ENCODE measurements at regions not wholly inside any gene's neighbourhood (a gene's known extent, or its start where the extent isn't known, plus 50 kb on each side); places are given as distances from the start of the nearest gene placed in this dataset.
"Not testable (repeated sequence)": the region's sequence is repeated elsewhere in the genome, so short reads cannot be mapped to it uniquely, and the experiment has no call there.

DNA sequence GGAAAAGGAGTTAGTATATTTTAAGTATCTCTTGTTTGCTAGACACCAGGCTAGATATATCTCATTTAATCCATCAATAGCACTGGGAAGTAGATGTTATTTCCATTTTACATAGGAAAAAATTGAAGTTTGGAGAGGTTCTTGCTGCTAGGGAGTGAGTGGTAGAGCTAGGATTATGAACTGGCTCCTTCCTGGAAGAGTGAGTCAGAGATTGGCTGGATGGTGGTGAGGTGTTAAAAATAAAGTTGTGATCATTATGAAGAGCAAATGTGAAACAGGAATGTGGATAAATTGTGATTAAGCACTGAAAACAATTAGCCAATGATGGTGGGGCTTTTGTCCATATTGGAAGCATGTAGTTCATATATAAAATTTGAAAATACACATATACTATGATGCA lies 234.2 kb downstream of the WNT5A start:
- no peaks in the 10 kb centered on the region for H3K36me3 Mint-ChIP-seq
- DNase-seq, result no peak
- no peak overlapping the region for H3K27ac Mint-ChIP-seq
- CTCF ChIA-PET, result no interaction called here
- H3K4me3 Mint-ChIP-seq, result no peak overlapping the region
- no peaks in the 10 kb centered on the region for H3K27me3 Mint-ChIP-seq
- peaks cover 3% of the 10 kb centered on the region for H3K9me3 Mint-ChIP-seq
- no peaks in the 10 kb centered on the region for H3K4me1 Mint-ChIP-seq

DNA sequence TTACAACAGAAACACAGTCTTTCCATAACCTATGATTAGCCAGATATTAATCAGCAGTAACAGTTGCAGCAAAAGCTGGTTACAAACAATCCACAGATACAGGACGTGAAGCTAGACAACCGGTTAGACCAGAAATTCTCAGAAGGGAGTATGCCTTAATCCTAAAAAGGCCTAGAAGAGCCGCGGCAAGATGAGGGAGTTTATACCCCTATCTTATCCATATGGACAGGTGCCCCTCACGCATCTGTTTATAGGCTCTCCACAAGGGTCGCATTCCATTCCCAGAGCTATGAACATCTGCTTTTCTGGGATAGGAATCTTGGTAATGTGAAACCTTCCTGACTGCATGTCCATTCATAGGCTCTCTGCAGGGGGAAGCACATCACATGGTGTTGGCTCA lies 237.9 kb downstream of the WNT5A start:
- DNase-seq, CTCF ChIA-PET: not testable (repeated sequence)

DNA sequence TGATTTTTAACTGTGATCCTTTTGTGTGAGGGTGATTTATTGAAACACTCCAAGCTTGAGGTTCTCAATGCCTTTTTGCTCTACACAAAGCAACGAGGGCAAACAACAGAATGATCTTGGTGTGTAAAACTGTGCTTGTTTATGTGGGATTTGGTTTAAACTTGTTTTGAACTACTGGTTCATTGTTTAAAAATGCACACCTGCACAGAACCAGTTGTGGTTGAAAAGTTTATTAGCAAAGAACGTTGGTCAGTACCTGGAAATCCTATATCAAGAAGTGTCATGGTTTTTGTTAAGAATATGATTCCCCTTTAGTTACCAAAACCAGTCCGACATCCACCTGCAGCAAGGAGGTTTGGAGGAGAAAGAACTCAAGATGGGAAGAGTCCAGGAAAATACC lies 239.4 kb downstream of the WNT5A start:
- no peak for DNase-seq
- Mint-ChIP-seq H3K36me3 (no peaks in the 10 kb centered on the region), H3K4me3 (no peak overlapping the region), H3K27ac (no peak overlapping the region), H3K27me3 (no peaks in the 10 kb centered on the region), H3K4me1 (no peaks in the 10 kb centered on the region), H3K9me3 (peaks cover 3% of the 10 kb centered on the region)
- CTCF ChIA-PET, result no interaction called here

More for the DNA sequence above, 237.9 kb downstream of the WNT5A start:
- H3K4me3 Mint-ChIP-seq, H3K27ac Mint-ChIP-seq, H3K36me3 Mint-ChIP-seq, H3K9me3 Mint-ChIP-seq, H3K27me3 Mint-ChIP-seq, H3K4me1 Mint-ChIP-seq: not testable (repeated sequence)

DNA sequence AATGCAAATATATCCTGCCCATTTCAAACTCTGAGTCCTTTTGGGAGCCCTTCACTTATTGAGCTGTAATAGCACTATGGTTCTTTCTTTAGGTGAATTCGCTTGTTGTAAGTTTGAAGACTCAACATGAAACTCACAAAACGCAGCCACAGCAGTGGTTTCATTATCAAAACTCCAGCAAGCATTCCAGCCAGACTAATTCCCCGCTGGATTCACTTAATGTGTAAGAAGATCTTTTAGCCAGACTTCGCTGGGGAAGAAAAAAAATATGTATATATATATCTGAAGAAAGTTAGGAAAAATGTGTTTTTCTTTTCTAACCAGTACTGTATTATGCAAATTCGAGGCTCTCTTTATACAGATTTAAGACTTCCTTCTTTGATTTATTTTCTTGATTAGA lies 241.1 kb downstream of the WNT5A start:
- peaks cover 3% of the 10 kb centered on the region for H3K9me3 Mint-ChIP-seq
- no peaks in the 10 kb centered on the region for H3K36me3 Mint-ChIP-seq
- DNase-seq, result no peak
- no peak overlapping the region for H3K4me3 Mint-ChIP-seq
- H3K4me1 Mint-ChIP-seq, result no peaks in the 10 kb centered on the region
- CTCF ChIA-PET, result no interaction called here
- no peak overlapping the region for H3K27ac Mint-ChIP-seq
- H3K27me3 Mint-ChIP-seq, result no peaks in the 10 kb centered on the region

DNA sequence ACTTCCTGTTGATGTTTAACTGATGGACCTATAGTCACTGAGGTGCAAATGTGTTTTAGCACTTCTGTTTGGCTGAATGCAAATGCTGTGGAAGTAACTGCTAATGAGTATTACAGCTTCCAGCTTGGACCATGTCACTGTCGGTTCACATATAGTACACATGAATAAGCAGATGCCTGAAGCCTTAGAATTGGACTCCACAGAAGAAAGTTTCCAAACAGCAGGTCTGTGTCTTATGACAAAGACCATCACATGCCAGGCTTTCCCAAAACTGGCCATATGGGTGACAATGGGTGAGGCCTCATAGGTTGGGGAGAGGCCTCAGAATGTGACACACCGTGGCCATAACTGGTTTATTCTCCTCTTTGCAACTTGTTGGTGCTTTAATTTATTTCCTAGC lies 241.8 kb downstream of the WNT5A start:
- CTCF ChIA-PET, result no interaction called here
- Mint-ChIP-seq H3K27ac (no peak overlapping the region), H3K36me3 (no peaks in the 10 kb centered on the region), H3K9me3 (peaks cover 5% of the 10 kb centered on the region), H3K4me1 (no peaks in the 10 kb centered on the region), H3K4me3 (no peak overlapping the region), H3K27me3 (no peaks in the 10 kb centered on the region)
- no peak for DNase-seq

DNA sequence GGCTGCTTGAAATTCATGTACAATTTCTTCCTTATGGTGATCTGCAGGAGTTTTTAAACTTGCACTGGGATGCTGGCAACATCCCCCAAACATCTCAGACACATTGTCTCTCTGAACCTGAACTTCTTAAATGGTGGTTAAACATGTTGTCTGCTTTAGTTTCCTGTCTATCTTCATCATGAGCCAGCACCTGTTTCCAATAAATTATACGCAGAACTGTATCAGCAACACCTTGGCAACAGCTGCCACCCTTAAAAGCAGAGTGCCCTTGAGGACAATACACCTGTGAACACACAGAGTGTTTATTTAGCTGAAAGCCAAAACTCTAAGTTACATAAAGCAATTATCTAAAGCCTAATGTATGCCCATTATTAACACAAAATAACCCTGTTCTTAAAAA lies 242.9 kb downstream of the WNT5A start:
- Mint-ChIP-seq H3K36me3 (no peaks in the 10 kb centered on the region), H3K27ac (no peak overlapping the region), H3K27me3 (no peaks in the 10 kb centered on the region), H3K4me1 (no peaks in the 10 kb centered on the region), H3K4me3 (no peak overlapping the region), H3K9me3 (peaks cover 3% of the 10 kb centered on the region)
- no peak for DNase-seq
- CTCF ChIA-PET, result no interaction called here

DNA sequence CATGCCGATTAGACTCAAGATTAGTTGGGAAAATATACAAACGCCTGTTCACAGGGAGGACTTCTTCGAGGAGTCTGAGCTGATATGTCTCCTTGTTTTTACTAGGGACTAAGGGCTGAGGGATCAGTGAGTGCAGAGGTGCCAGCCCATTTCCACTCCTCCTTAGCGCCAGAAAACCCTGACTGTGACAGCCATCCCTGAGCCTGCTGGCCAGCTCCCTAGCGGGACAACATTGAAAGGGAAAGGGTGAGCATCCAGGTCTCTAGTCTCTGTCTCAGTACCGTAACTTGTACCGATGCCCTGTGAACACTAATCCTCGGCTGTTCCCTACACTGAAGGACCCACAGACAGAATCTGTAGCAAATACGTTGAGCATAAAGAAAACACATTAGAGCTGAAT lies 243.4 kb downstream of the WNT5A start:
- Mint-ChIP-seq H3K4me3 (no peak overlapping the region), H3K27me3 (no peaks in the 10 kb centered on the region), H3K9me3 (peaks cover 3% of the 10 kb centered on the region), H3K4me1 (no peaks in the 10 kb centered on the region), H3K27ac (no peak overlapping the region), H3K36me3 (no peaks in the 10 kb centered on the region)
- no peak for DNase-seq
- CTCF ChIA-PET, result no interaction called here

DNA sequence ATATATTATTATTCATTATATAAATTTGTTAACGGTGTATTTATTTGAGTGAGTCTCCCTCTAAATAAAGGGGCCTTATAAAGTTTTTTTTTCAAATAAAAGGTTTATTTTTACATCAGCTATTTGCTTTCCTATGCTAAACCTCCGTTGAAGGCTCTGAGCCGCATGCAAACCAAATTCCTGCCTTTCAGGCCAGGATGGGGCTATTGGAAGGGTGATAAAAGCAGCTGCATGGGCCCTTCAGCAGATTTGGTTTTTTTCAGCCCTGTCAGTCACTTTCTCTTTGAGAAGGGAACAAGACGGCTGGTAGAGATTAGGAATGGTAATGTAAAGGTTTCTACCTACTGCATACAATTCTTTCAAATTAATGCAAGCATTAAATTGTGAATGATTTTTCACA lies 244.2 kb downstream of the WNT5A start:
- CTCF ChIA-PET, result no interaction called here
- H3K4me1 Mint-ChIP-seq, result no peaks in the 10 kb centered on the region

DNA sequence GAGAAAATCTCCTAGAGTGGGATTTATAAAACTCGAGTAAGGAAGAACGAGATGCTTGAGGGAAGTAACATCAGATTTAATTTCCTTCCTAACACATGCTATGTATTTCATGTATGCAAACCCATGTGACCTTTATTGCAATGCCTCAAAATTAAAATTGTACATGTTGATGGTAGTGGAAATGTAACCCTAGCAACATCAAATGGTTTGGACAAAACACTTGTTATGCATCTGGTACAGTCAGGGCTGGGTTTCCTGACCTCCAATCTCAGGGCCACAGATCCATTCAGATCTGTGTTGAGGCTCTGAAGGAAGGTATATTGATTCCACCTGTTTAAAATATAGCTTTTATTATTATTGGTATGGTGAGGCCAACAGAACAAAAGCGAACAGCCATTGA lies 246.0 kb downstream of the WNT5A start:
- CTCF ChIA-PET, result no interaction called here
- Mint-ChIP-seq H3K27me3 (no peaks in the 10 kb centered on the region), H3K36me3 (no peaks in the 10 kb centered on the region), H3K9me3 (peaks cover 5% of the 10 kb centered on the region), H3K4me3 (no peak overlapping the region), H3K27ac (no peak overlapping the region), H3K4me1 (no peaks in the 10 kb centered on the region)
- DNase-seq, result no peak

More for the DNA sequence above, 244.2 kb downstream of the WNT5A start:
- peaks cover 3% of the 10 kb centered on the region for H3K9me3 Mint-ChIP-seq
- no peaks in the 10 kb centered on the region for H3K36me3 Mint-ChIP-seq
- no peaks in the 10 kb centered on the region for H3K27me3 Mint-ChIP-seq
- no peak overlapping the region for H3K27ac Mint-ChIP-seq
- no peak overlapping the region for H3K4me3 Mint-ChIP-seq
- DNase-seq, result no peak

DNA sequence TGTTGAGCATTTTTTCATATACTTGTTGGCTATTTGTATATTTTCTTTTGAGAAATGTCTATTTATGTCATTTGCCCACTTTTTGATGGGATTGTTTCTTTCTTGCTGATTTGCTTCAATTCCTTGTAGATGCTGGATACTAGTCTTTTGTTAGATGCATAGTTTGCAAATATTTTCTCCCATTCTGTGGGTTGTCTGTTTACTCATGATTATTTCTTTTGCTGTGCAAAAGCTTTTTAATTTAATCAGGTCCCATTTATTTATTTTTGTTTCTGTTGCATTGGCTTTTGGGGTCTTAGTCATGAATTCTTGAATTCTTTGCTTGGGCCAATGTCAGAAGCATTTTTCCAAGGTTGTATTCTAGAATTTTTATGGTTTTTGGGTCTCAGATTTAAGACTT lies 251.7 kb downstream of the WNT5A start:
- CTCF ChIA-PET, result no interaction called here
- no peak for DNase-seq
- H3K27ac Mint-ChIP-seq, result no peak overlapping the region
- peaks cover 16% of the 10 kb centered on the region for H3K9me3 Mint-ChIP-seq
- H3K27me3 Mint-ChIP-seq, result no peaks in the 10 kb centered on the region
- no peaks in the 10 kb centered on the region for H3K4me1 Mint-ChIP-seq
- no peak overlapping the region for H3K4me3 Mint-ChIP-seq
- H3K36me3 Mint-ChIP-seq, result no peaks in the 10 kb centered on the region

DNA sequence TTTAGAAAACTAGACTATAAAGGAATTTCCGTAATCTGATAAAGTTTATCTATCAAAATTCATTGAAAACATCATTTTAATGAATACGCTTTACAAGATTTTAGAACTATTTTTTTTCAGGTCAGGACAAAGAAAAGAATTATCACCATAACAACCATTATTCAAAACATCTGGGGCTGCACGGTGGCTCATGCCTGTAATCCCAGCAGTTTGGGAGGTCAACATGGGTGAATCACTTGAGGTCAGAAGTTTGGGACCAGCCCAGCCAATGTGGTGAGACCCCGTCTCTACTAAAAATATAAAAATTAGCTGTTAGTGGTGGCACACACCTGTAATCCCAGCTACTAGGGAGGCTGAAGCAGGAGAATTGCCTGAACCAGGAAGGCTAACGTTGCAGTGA lies 260.4 kb downstream of the WNT5A start:
- H3K36me3 Mint-ChIP-seq, result no peaks in the 10 kb centered on the region
- CTCF ChIA-PET, result no interaction called here

DNA sequence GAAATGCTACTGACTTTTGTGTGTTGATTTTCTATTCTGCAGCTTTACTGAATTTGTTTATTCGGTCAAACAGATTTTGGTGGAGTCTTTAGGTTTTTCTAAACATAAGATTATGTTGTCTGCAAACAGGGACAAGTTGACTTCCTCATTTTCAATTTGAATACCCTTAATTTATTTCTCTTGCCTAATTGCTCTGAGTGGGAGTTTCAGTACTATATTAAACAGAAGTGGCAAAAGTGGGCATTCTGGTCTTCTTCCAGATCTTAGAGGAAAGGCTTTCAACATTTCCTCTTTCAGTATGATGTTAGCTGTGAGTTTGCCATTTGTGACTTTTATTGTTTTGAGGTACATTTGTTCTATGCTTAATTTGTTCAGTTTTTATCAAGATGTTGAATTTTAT lies 268.5 kb downstream of the WNT5A start:
- CTCF ChIA-PET, result no interaction called here
- peaks cover 3% of the 10 kb centered on the region for H3K9me3 Mint-ChIP-seq
- H3K27me3 Mint-ChIP-seq, result no peaks in the 10 kb centered on the region
- no peaks in the 10 kb centered on the region for H3K4me1 Mint-ChIP-seq
- no peaks in the 10 kb centered on the region for H3K36me3 Mint-ChIP-seq
- no peak overlapping the region for H3K27ac Mint-ChIP-seq
- no peak for DNase-seq
- no peak overlapping the region for H3K4me3 Mint-ChIP-seq

More for the DNA sequence above, 260.4 kb downstream of the WNT5A start:
- Mint-ChIP-seq H3K27ac (no peak overlapping the region), H3K4me3 (no peak overlapping the region), H3K27me3 (no peaks in the 10 kb centered on the region), H3K4me1 (no peaks in the 10 kb centered on the region), H3K9me3 (peaks cover 5% of the 10 kb centered on the region)
- no peak for DNase-seq

DNA sequence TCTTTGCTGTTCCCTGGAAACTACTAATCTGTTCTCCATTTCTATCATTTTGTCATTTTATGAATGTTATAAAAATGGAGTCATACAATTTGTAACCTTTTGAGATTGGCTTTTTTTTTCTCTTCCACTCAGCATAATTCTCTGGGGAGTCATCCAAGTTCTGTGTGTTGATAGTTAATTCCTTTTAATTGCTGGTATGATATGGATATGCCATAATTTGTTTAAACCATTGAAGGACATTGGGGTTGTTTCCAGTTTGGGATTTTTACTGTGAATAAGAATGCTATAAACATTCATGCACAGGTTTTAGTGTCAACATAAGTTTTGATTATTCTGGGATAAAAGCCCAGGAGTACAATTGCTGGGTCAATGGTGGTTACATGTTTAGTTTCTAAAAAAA lies 279.4 kb downstream of the WNT5A start:
- H3K27me3 Mint-ChIP-seq, result no peaks in the 10 kb centered on the region
- no peak overlapping the region for H3K4me3 Mint-ChIP-seq
- CTCF ChIA-PET, result no interaction called here
- H3K9me3 Mint-ChIP-seq, result no peaks in the 10 kb centered on the region
- H3K27ac Mint-ChIP-seq, result no peak overlapping the region
- no peaks in the 10 kb centered on the region for H3K36me3 Mint-ChIP-seq
- H3K4me1 Mint-ChIP-seq, result no peaks in the 10 kb centered on the region
- DNase-seq, result no peak

DNA sequence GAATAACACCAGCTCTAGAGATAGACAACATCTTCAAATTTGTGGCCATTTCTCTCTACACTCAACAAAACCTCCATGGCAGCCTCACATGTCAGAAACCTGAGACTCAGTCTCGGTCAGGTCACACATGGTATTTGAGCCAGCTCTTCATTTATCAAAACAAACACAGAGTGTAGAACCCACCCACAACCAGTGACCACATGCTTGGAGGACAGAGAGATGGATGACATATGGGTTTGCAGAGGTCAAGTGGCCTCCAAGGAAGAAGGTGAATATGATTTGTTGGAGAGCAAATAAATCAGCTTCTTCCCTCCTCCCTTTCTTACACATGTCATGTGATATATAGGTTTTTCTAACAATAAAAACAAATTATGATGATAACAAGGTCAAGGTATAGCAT lies 278.1 kb upstream of the LRTM1 start:
- DNase-seq, result no peak
- Mint-ChIP-seq H3K9me3 (no peaks in the 10 kb centered on the region), H3K36me3 (no peaks in the 10 kb centered on the region), H3K27ac (no peak overlapping the region), H3K27me3 (no peaks in the 10 kb centered on the region), H3K4me3 (no peak overlapping the region), H3K4me1 (no peaks in the 10 kb centered on the region)
- CTCF ChIA-PET, result no interaction called here

DNA sequence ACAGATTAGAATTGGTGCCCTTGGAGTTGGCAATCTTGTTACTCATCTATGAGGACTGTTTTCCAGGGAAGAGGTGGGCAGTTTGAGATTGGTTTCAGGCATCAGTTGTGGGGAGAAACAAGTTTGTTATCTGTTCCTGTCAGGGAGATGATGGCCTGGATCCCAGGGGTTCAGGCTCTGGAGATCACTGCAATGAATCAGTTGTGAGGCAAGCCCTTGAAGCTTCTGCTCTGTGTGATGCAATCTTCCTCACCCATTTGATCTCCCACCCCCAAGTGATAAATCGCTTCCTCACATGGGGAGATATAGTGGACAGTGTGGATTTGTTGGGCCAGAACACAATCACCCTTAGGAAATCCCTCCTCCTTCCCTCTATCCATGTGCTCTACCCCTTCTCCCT lies 276.6 kb upstream of the LRTM1 start:
- no peak overlapping the region for H3K4me3 Mint-ChIP-seq
- H3K27me3 Mint-ChIP-seq, result no peaks in the 10 kb centered on the region
- no peak for DNase-seq
- CTCF ChIA-PET, result no interaction called here
- no peaks in the 10 kb centered on the region for H3K9me3 Mint-ChIP-seq
- H3K36me3 Mint-ChIP-seq, result no peaks in the 10 kb centered on the region
- H3K27ac Mint-ChIP-seq, result no peak overlapping the region
- no peaks in the 10 kb centered on the region for H3K4me1 Mint-ChIP-seq

DNA sequence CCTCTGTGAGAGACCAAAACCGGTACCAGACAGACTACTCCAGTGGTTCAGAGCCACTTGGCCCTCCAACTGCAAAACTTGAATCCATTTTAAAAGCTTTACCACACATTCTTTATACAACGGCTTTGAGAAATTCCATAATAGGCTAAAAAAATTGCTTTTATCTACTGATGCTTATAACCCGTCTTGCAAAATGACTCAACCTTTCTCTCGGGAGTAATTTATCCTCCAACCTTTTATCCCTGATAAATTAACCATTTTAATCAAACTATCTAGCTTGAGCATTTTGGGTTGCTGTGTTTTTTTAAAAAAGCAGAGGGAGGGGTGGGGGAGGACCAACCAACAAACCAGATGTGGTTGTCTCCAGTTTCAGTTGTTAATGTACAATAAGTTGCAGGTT lies 275.7 kb upstream of the LRTM1 start:
- CTCF ChIA-PET, result no interaction called here
- DNase-seq, result no peak
- no peaks in the 10 kb centered on the region for H3K36me3 Mint-ChIP-seq
- no peaks in the 10 kb centered on the region for H3K9me3 Mint-ChIP-seq
- no peak overlapping the region for H3K27ac Mint-ChIP-seq
- no peaks in the 10 kb centered on the region for H3K27me3 Mint-ChIP-seq
- no peak overlapping the region for H3K4me3 Mint-ChIP-seq
- H3K4me1 Mint-ChIP-seq, result no peaks in the 10 kb centered on the region
